GM18909 (cell line): ENCODE measurements at regions not wholly inside any gene's neighbourhood (a gene's known extent, or its start where the extent isn't known, plus 50 kb on each side); places are given as distances from the start of the nearest gene placed in this dataset.

ENCODE experiments used
- ATAC-seq: cut with Tn5 transposase; IDR thresholded peaks from one replicate; pipeline ENCODE4 v1.9.1; 2021; ENCODE audit warnings: mild to moderate bottlenecking; ENCODE audit not compliant: unreplicated experiment, poor library complexity

DNA sequence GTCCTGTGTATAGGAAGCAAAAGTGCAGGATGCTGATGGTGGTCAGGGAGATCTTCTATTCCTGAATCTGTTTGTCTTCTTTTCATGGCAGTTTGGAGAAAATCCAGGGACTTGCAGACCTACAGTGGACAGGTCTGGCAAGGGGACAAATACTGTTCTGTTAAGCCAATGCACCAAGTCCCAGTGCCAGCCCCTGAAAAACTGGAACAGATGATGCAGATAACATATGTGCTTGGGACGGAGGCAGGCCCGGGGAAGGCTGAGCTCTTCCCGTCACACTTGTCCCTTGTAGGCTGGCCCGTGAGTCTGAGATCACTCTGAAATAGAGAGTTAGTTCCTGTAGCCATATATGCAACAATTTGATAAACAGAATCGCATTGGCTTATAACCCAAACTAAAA is 265.7 kb downstream of the MTRR start:
- ATAC-seq = no peak

GRCh38 chr5:8135742-8136141 is 266.8 kb downstream of the MTRR start:
- no peak for ATAC-seq

GRCh38 chr5:8136271-8136670 is 267.3 kb downstream of the MTRR start:
- ATAC-seq = no peak

- no peak for ATAC-seq
Observed at GRCh38 chr5:8137941-8138550, 269.1 kb downstream of the MTRR start.

GRCh38 chr5:8138884-8139283 is 269.9 kb downstream of the MTRR start:
- ATAC-seq = no peak

- ATAC-seq = no peak
Observed at GRCh38 chr5:8150791-8151190, 281.8 kb downstream of the MTRR start.

GRCh38 chr5:8156706-8157105 is 287.8 kb downstream of the MTRR start:
- no peak for ATAC-seq

- ATAC-seq = no peak
Observed at GRCh38 chr5:8157320-8157822, 288.4 kb downstream of the MTRR start.

GRCh38 chr5:8176101-8176693 is 307.2 kb downstream of the MTRR start:
- no peak for ATAC-seq

- peak; percentile 95 for ATAC-seq
Observed at GRCh38 chr5:8184455-8185063, 315.6 kb downstream of the MTRR start.

DNA sequence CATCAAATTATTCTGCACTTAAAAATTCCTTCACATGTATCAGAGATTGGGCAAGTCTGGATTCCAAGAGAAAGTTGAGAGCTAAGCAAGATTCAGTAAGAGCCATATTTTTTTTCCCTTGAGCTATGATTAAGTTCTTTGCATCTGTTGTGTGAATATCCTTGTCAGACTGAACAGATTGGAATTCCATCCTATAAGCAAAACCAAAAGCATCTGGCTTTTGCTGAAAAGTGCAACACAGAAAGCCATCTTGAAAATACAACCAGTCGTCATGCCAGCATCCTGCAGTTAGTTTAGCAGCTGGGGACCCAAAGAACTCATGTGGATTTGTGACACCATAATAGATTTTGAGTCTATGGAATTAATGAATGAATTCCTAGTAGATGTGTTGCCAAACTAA is 316.9 kb downstream of the MTRR start:
- no peak for ATAC-seq

GRCh38 chr5:8188874-8189565 is 320.1 kb downstream of the MTRR start:
- ATAC-seq = no peak

DNA sequence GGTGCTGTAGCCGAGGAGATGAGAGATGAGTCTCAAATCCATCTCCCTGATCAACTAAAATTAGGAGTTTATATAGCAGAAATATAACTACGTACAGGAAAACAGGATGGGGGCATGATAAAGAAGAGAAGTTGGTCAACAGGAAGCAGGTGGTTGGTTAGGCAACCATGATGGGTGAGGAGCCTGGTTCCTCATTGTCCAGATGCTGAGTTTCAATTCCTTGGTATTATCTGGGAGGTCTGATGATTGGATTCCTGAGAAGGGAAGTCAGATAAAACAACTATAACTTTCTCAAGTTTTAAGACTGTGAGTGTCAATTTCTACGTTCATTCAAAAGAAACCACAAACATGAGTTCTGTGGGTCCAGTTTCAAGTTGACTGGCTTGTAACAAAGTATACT is 323.9 kb downstream of the MTRR start:
- no peak for ATAC-seq

- ATAC-seq = no peak
Observed at GRCh38 chr5:8196061-8196460, 327.1 kb downstream of the MTRR start.

GRCh38 chr5:8208307-8208706 is 339.4 kb downstream of the MTRR start:
- no peak for ATAC-seq

GRCh38 chr5:8209500-8209899 is 340.6 kb downstream of the MTRR start:
- ATAC-seq = no peak

DNA sequence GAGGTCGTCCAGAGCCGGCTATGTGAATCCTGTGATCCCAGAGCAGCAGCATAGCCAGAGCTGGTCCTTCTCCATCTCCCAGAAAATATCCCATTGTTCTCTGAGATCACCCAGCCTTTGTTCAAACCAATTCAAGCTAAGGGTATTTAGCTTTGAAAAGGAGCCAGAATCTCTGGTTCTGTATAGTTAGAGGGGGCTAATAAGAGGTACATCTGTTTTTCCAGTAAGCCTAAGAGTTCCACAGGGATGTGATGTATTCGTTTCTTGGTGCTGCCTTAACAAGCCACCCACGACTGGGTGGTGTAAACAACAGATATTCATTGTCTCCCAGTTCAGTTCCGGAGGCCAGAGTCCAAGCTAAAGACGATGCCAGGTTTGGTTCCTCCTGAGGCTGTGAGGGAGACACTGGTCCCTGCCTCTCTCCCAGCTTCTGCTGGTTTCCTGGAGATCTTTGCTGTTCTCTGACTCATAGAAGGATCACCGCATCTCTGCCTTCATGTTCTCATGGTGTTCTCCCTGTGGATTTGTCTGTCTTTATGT is 344.8 kb downstream of the MTRR start:
- ATAC-seq = no peak

- no peak for ATAC-seq
Observed at GRCh38 chr5:8216921-8217320, 348.0 kb downstream of the MTRR start.

GRCh38 chr5:8226148-8226547 is 357.2 kb downstream of the MTRR start:
- ATAC-seq = no peak

GRCh38 chr5:8227112-8227511 is 358.2 kb downstream of the MTRR start:
- no peak for ATAC-seq

GRCh38 chr5:8229551-8229950 is 360.6 kb downstream of the MTRR start:
- no peak for ATAC-seq
